ENCODE measurements at regions not wholly inside any gene's neighbourhood (a gene's known extent, or its start where the extent isn't known, plus 50 kb on each side); places are given as distances from the start of the nearest gene placed in this dataset.
"Not testable (repeated sequence)": the region's sequence is repeated elsewhere in the genome, so short reads cannot be mapped to it uniquely, and the experiment has no call there.

- TF ChIP-seq CTCF, POLR2A (IDR thresholded peaks at IDR 0.05): not testable (repeated sequence)
Observed at GRCh38 chr4:154023671-154024070, 234.8 kb upstream of the SFRP2 start.

Measured in thyroid gland (tissue), 4 donors.